IMR-90 (cell line): ENCODE measurements at regions not wholly inside any gene's neighbourhood (a gene's known extent, or its start where the extent isn't known, plus 50 kb on each side); places are given as distances from the start of the nearest gene placed in this dataset.

Experiments used
- ATAC-seq: fragments of 200-7000 bp; cut with Tn5 transposase; 2 replicates; pipeline ENCODE4 v1.9.1; 2020; ENCODE audit warnings: low read depth, mild to moderate bottlenecking, moderate library complexity
- BruUV-seq: library from RNA; stranded (reverse); fragments of 400-500 nt; replicated peaks from 2 replicates; lab custom pipeline; 2021; lab: Mats Ljungman, UMichigan
- CTCF ChIA-PET: fragments of 300-600 bp; formaldehyde crosslinking; extraction: SDS; loops from one replicate; lab custom pipeline; 2021; ENCODE audit warnings: antibody characterized with exemption; lab: Yijun Ruan, JAX
- POLR2A ChIA-PET: fragments of 300-600 bp; sonication (Branson Sonifier 250); formaldehyde crosslinking; loops from one replicate; lab custom pipeline; 2022; ENCODE audit warnings: antibody characterized with exemption; ENCODE audit not compliant: unreplicated experiment; lab: Charles Lee
- DNase-seq: peaks from one replicate; pipeline ENCODE4 v3.0.0; 2013
- H2AFZ ChIP-seq: replicated peaks from 2 replicates; pipeline ENCODE3; 2013; ENCODE audit warnings: low read length, mild to moderate bottlenecking; ENCODE audit not compliant: poor library complexity
- H2AK5ac ChIP-seq: 2 replicates; pipeline ENCODE4 v1.6.1; 2013; ENCODE audit warnings: low read depth, low read length, inconsistent platforms
- H2AK9ac ChIP-seq: replicated peaks from 2 replicates; pipeline ENCODE3; 2013; ENCODE audit warnings: mild to moderate bottlenecking, low read depth, low read length, moderate library complexity; ENCODE audit not compliant: poor library complexity
- H2BK120ac ChIP-seq: 2 replicates; pipeline ENCODE4 v1.6.1; 2013; ENCODE audit warnings: low read depth, low read length, inconsistent platforms
- H2BK15ac ChIP-seq: 3 replicates; pipeline ENCODE4 v1.6.1; 2013; ENCODE audit warnings: low read depth, low read length, inconsistent platforms
- H2BK20ac ChIP-seq: 2 replicates; pipeline ENCODE4 v1.6.1; 2013; ENCODE audit warnings: low read depth, mild to moderate bottlenecking, inconsistent platforms, low read length, moderate library complexity
- H2BK5ac ChIP-seq: 2 replicates; pipeline ENCODE4 v1.6.1; 2013; ENCODE audit warnings: mild to moderate bottlenecking, low read depth, low read length, inconsistent platforms; ENCODE audit not compliant: poor library complexity, severe bottlenecking
- H3K14ac ChIP-seq: replicated peaks from 2 replicates; pipeline ENCODE4 v1.6.1; 2013; ENCODE audit warnings: low read depth, low read length, inconsistent platforms
- H3K18ac ChIP-seq: 2 replicates; pipeline ENCODE4 v1.6.1; 2013; ENCODE audit warnings: low read depth, low read length, control low read depth
- H3K23ac ChIP-seq: 2 replicates; pipeline ENCODE4 v1.6.1; 2013; ENCODE audit warnings: low read depth, low read length, inconsistent platforms
- H3K27ac ChIP-seq: 2 replicates; pipeline ENCODE4 v1.5.1; 2013; ENCODE audit warnings: mild to moderate bottlenecking, control low read depth, low read length; ENCODE audit not compliant: insufficient read depth
- H3K27me3 ChIP-seq: 2 replicates; pipeline ENCODE4 v1.6.1; 2013; ENCODE audit warnings: low read length; ENCODE audit not compliant: control insufficient read depth, insufficient read depth
- H3K36me3 ChIP-seq: 2 replicates; pipeline ENCODE4 v1.6.1; 2013; ENCODE audit warnings: low read length, mixed read lengths; ENCODE audit not compliant: control insufficient read depth, insufficient read depth
- H3K4ac ChIP-seq: 2 replicates; pipeline ENCODE4 v1.6.1; 2013; ENCODE audit warnings: low read depth, low read length, inconsistent platforms
- H3K4me1 ChIP-seq: 2 replicates; pipeline ENCODE4 v1.6.1; 2013; ENCODE audit warnings: low read length, mixed read lengths; ENCODE audit not compliant: control insufficient read depth, insufficient read depth
- H3K4me2 ChIP-seq: 2 replicates; pipeline ENCODE4 v1.6.1; 2013; ENCODE audit warnings: low read depth, mild to moderate bottlenecking, control low read depth, low read length, moderate library complexity
- H3K4me3 ChIP-seq: 2 replicates; pipeline ENCODE4 v1.5.1; 2013; ENCODE audit warnings: low read depth, mild to moderate bottlenecking, control low read depth, low read length, moderate library complexity; ENCODE audit not compliant: insufficient read depth
- H3K56ac ChIP-seq: 2 replicates; pipeline ENCODE4 v1.6.1; 2013; ENCODE audit warnings: low read length, inconsistent platforms; ENCODE audit not compliant: insufficient read depth; ENCODE audit errors: extremely low read depth
- H3K79me1 ChIP-seq, 2 experiments: 2 replicates each; pipeline ENCODE4 v1.6.1; 2013; ENCODE audit warnings: low read length in 2 of 2, inconsistent platforms in 1 of 2, low read depth in 1 of 2
- H3K9ac ChIP-seq: 2 replicates; pipeline ENCODE4 v1.6.1; 2013; ENCODE audit warnings: low read depth, low read length, control low read depth
- H3K9me1 ChIP-seq: 2 replicates; pipeline ENCODE4 v1.6.1; 2013; ENCODE audit warnings: low read length, inconsistent platforms; ENCODE audit not compliant: insufficient read depth
- H3K9me3 ChIP-seq: 2 replicates; pipeline ENCODE4 v1.6.1; 2013; ENCODE audit warnings: low read length; ENCODE audit not compliant: control insufficient read depth, insufficient read depth
- H4K20me1 ChIP-seq: 2 replicates; pipeline ENCODE4 v1.6.1; 2013; ENCODE audit warnings: low read length, inconsistent platforms; ENCODE audit not compliant: insufficient read depth
- H4K5ac ChIP-seq: 2 replicates; pipeline ENCODE4 v1.6.1; 2013; ENCODE audit warnings: mild to moderate bottlenecking, low read depth, low read length, control low read depth
- H4K8ac ChIP-seq, 2 experiments: 2 replicates each; pipeline ENCODE4 v1.6.1; 2013; ENCODE audit warnings: low read depth in 2 of 2, low read length in 2 of 2, control low read depth in 1 of 2, inconsistent platforms in 1 of 2
- H4K91ac ChIP-seq: 2 replicates; pipeline ENCODE4 v1.6.1; 2013; ENCODE audit warnings: low read depth, low read length, inconsistent platforms; ENCODE audit not compliant: insufficient read depth
- FOS ChIP-seq: fragments of 150-350 bp; IDR thresholded peaks from 2 replicates; pipeline ENCODE4 v1.6.1; 2016; ENCODE audit warnings: low read depth, low read length
- MAZ ChIP-seq: IDR thresholded peaks from 2 replicates; pipeline ENCODE4 v1.6.1; 2012; ENCODE audit warnings: low read depth, mild to moderate bottlenecking, low read length, improper control_type of control experiment, moderate library complexity, borderline replicate concordance
- MXI1 ChIP-seq: IDR thresholded peaks from 2 replicates; pipeline ENCODE4 v1.6.1; 2012; ENCODE audit warnings: low read depth, mild to moderate bottlenecking, low read length, moderate library complexity, borderline replicate concordance
- NFE2L2 ChIP-seq: fragments of 150-350 bp; IDR thresholded peaks from 2 replicates; pipeline ENCODE4 v1.6.1; 2016; ENCODE audit warnings: low read depth, mild to moderate bottlenecking, low read length
- POLR2A ChIP-seq: IDR thresholded peaks from 2 replicates; pipeline ENCODE4 v1.6.1; 2012; ENCODE audit warnings: mild to moderate bottlenecking, low read depth, low read length
- RCOR1 ChIP-seq: IDR thresholded peaks from 2 replicates; pipeline ENCODE4 v1.6.1; 2012; ENCODE audit warnings: mild to moderate bottlenecking, low read length, improper control_type of control experiment; ENCODE audit not compliant: insufficient replicate concordance
- RFX5 ChIP-seq: IDR thresholded peaks from 2 replicates; pipeline ENCODE4 v1.8.0; 2012; ENCODE audit warnings: low read depth, mild to moderate bottlenecking, low read length, moderate library complexity
- SMC3 ChIP-seq: fragments of 150-350 bp; IDR thresholded peaks from 2 replicates; pipeline ENCODE4 v1.6.1; 2016; ENCODE audit warnings: low read depth, mild to moderate bottlenecking, antibody characterized with exemption, low read length, moderate library complexity
- WGBS, 2 experiments: methylation state at CpG; one replicate each; pipeline versions ENCODE4 v1.1.5 to v1.1.7; 2013; ENCODE audit warnings: missing lambda C conversion rate in 2 of 2; ENCODE audit not compliant: insufficient read length in 1 of 2; ENCODE audit errors: extremely low coverage in 2 of 2; 5-methylcytosine and 5-hydroxymethylcytosine counted together
- dilution Hi-C: fragments of 300-500 bp; cut with HindIII; formaldehyde crosslinking; loops from one replicate; pipeline ENCODE4 v1.14.3; 2018; ENCODE audit warnings: low sequenced_read_pairs; ENCODE audit not compliant: unreplicated experiment
- in situ Hi-C: fragments of 300-500 bp; cut with MboI; formaldehyde crosslinking; loops from 3 replicates; pipeline ENCODE4 v1.14.3; 2019; ENCODE audit warnings: low sequenced_read_pairs, inconsistent platforms, mixed read lengths
- intact Hi-C: fragments of 100-400 bp; cut with micrococcal nuclease; formaldehyde crosslinking; loops from 2 replicates; pipeline ENCODE4 v1.10.0; 2022
- TF ChIP-seq, protein P1 (sequence below): conservative IDR thresholded peaks from 2 replicates; pipeline ENCODE4 v1.5.1; 2012; ENCODE audit warnings: mild to moderate bottlenecking, low read depth, low read length, improper control_type of control experiment

DNA sequence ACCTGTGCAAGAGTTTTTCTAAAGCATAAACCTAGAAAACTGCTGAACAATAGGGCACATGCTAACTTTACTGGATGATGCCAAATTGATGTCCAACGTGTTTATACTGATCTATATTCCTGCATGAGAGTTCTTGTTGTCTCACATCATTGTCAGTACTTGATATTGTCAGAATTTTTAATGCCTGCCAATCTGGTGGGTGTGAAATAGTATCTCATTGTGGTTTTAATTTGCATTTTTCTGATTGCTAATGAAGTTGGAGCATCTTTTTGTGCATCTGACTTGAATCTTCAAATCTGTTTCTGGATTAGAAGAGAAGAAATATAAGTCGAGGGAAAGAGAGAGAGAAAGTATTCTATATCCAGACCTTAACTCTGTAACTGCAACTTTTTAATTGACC is 309.8 kb upstream of the KIAA1217 start:
- Histone ChIP-seq H2BK20ac (no peak overlapping the region), H2BK120ac (no peak overlapping the region), H2BK5ac (no peak overlapping the region), H3K4me2 (no peak overlapping the region), H3K4ac (no peak overlapping the region), H3K9ac (no peak overlapping the region), H2AK5ac (no peak overlapping the region), H3K14ac (no peak overlapping the region), H3K23ac (no peak overlapping the region), H3K9me3 (0 out of 2 replicates have a peak, but pooled peaks cover 4% of the 10 kb centered on the region), H3K36me3 (no peaks in the 10 kb centered on the region), H3K4me3 (no peak overlapping the region), H2BK15ac (no peak overlapping the region), H3K27me3 (no peaks in the 10 kb centered on the region), H3K9me1 (no peaks in the 10 kb centered on the region), H4K5ac (no peak overlapping the region), H4K20me1 (no peaks in the 10 kb centered on the region), H2AK9ac (no peak overlapping the region), H3K56ac (no peak overlapping the region), H4K91ac (no peak overlapping the region), H2AFZ (no peak overlapping the region), H3K4me1 (no peaks in the 10 kb centered on the region), H3K18ac (no peak overlapping the region), H3K79me1 (no peaks in the 10 kb centered on the region), H4K8ac (no peak overlapping the region), H3K27ac (no peak overlapping the region)
- ATAC-seq (no peak), DNase-seq (no peak)
- in situ Hi-C loops (no loop called here), intact Hi-C loops (no loop called here), dilution Hi-C loops (no loop called here)
- POLR2A ChIA-PET, result no interaction called here
- TF ChIP-seq FOS (no peak), RFX5 (no peak), RCOR1 (no peak), SMC3 (no peak), MAZ (no peak), POLR2A (no peak), MXI1 (no peak), NFE2L2 (no peak)
- TF ChIP-seq, protein P1, sequence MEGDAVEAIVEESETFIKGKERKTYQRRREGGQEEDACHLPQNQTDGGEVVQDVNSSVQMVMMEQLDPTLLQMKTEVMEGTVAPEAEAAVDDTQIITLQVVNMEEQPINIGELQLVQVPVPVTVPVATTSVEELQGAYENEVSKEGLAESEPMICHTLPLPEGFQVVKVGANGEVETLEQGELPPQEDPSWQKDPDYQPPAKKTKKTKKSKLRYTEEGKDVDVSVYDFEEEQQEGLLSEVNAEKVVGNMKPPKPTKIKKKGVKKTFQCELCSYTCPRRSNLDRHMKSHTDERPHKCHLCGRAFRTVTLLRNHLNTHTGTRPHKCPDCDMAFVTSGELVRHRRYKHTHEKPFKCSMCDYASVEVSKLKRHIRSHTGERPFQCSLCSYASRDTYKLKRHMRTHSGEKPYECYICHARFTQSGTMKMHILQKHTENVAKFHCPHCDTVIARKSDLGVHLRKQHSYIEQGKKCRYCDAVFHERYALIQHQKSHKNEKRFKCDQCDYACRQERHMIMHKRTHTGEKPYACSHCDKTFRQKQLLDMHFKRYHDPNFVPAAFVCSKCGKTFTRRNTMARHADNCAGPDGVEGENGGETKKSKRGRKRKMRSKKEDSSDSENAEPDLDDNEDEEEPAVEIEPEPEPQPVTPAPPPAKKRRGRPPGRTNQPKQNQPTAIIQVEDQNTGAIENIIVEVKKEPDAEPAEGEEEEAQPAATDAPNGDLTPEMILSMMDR, result no peak
- BruUV-seq, result no TSS peak
- WGBS, 2 experiments, result no CpG with 5 or more reads among the region's 2 CpGs
- CTCF ChIA-PET, result no interaction called here
